Uterus (tissue), 2 donors: ENCODE measurements at regions not wholly inside any gene's neighbourhood (a gene's known extent, or its start where the extent isn't known, plus 50 kb on each side); places are given as distances from the start of the nearest gene placed in this dataset.

Source experiments
- CTCF ChIP-seq, 4 experiments: fragments of 200-600 bp in 2 of 4; fragments of 450-650 bp in 2 of 4; sonication (generic) in 2 of 4; IDR thresholded peaks; one replicate each; pipeline ENCODE4 v1.5.1; 2016 to 2019; ENCODE audit warnings: antibody characterized with exemption in 4 of 4, mild to moderate bottlenecking in 2 of 4, moderate library complexity in 1 of 4
- POLR2A ChIP-seq, 2 donors: fragments of 450-650 bp; IDR thresholded peaks; one replicate each; pipeline ENCODE4 v1.6.1; 2016; ENCODE audit warnings: antibody characterized with exemption in 2 of 2, mild to moderate bottlenecking in 1 of 2, moderate library complexity in 1 of 2

- no peak for TF ChIP-seq CTCF (IDR thresholded peaks at IDR 0.05)
- TF ChIP-seq POLR2A (IDR thresholded peaks at IDR 0.05): no peak
These were observed 321.7 kb upstream of the PFKP start for GRCh38 chr10:2745666-2746065.
